HCT116 (cell line): ENCODE measurements at regions not wholly inside any gene's neighbourhood (a gene's known extent, or its start where the extent isn't known, plus 50 kb on each side); places are given as distances from the start of the nearest gene placed in this dataset.

ENCODE experiments used
- CTCF ChIP-seq, 3 experiments: fragments of 200-600 bp in 1 of 3; sonication (generic) in 1 of 3; IDR thresholded peaks in 2 of 3; conservative IDR thresholded peaks in 1 of 3; 2 replicates each; pipeline ENCODE4 v1.5.1; 2012 to 2017; ENCODE audit warnings: low read depth in 2 of 3, low read length in 2 of 3, antibody characterized with exemption in 1 of 3, borderline replicate concordance in 1 of 3, control low read depth in 1 of 3, mild to moderate bottlenecking in 1 of 3, mixed read lengths in 1 of 3, mixed run types in 1 of 3, moderate library complexity in 1 of 3; ENCODE audit not compliant: insufficient read depth in 1 of 3
- EGR1 ChIP-seq: IDR thresholded peaks from 2 replicates; pipeline ENCODE4 v1.6.1; 2012; ENCODE audit warnings: low read depth
- EZH2 ChIP-seq: fragments of 200-600 bp; sonication (generic); IDR thresholded peaks from 2 replicates; pipeline ENCODE4 v1.6.1; 2017; ENCODE audit warnings: antibody characterized with exemption, mixed run types
- EZH2phosphoT487 ChIP-seq: fragments of 200-600 bp; IDR thresholded peaks from 2 replicates; pipeline ENCODE4 v1.6.1; 2018; ENCODE audit warnings: antibody characterized with exemption, borderline replicate concordance
- JUND ChIP-seq: IDR thresholded peaks from 2 replicates; pipeline ENCODE4 v1.6.1; 2012
- MAX ChIP-seq: IDR thresholded peaks from 2 replicates; pipeline ENCODE4 v1.6.1; 2012
- POLR2A ChIP-seq: IDR thresholded peaks from 2 replicates; pipeline ENCODE4 v1.7.0; 2011; ENCODE audit warnings: borderline replicate concordance; ENCODE audit not compliant: insufficient read depth, insufficient read length; ENCODE audit errors: extremely low read depth
- POLR2AphosphoS5 ChIP-seq: IDR thresholded peaks from 2 replicates; pipeline ENCODE4 v1.6.1; 2011; ENCODE audit warnings: mild to moderate bottlenecking, low read depth, low read length, moderate library complexity
- RAD21 ChIP-seq: IDR thresholded peaks from 2 replicates; pipeline ENCODE4 v1.6.1; 2012; ENCODE audit warnings: low read depth, mild to moderate bottlenecking
- SIN3A ChIP-seq: IDR thresholded peaks from 2 replicates; pipeline ENCODE4 v1.6.1; 2012; ENCODE audit warnings: low read depth
- YY1 ChIP-seq: IDR thresholded peaks from 2 replicates; pipeline ENCODE4 v1.6.1; 2011; ENCODE audit warnings: low read length, low read depth, moderate library complexity, mild to moderate bottlenecking; ENCODE audit not compliant: insufficient replicate concordance; ENCODE audit errors: extremely low read depth

- TF ChIP-seq POLR2A (no peak), CTCF (IDR thresholded peaks at IDR 0.05 in 2 of 3, conservative IDR thresholded peaks at IDR 0.05 in 1 of 3; ENCODE audit: borderline replicate concordance in 1 of 3, insufficient read depth in 1 of 3, low read depth in 2 of 3, low read length in 2 of 3) (no peak), JUND (no peak), YY1 (no peak), EZH2 (no peak), EGR1 (no peak), RAD21 (no peak), EZH2phosphoT487 (no peak), MAX (no peak), SIN3A (no peak), POLR2AphosphoS5 (no peak)
Measured at GRCh38 chr13:59119475-59119874, 1044.3 kb downstream of the DIAPH3 start.
